Myocyte (in vitro differentiated cells): ENCODE measurements at regions not wholly inside any gene's neighbourhood (a gene's known extent, or its start where the extent isn't known, plus 50 kb on each side); places are given as distances from the start of the nearest gene placed in this dataset.
"Not testable (repeated sequence)": the region's sequence is repeated elsewhere in the genome, so short reads cannot be mapped to it uniquely, and the experiment has no call there.

Experiments used
- DNase-seq: peaks from one replicate; pipeline ENCODE4 v3.0.0-alpha.2; 2012; ENCODE audit warnings: low read depth

DNA sequence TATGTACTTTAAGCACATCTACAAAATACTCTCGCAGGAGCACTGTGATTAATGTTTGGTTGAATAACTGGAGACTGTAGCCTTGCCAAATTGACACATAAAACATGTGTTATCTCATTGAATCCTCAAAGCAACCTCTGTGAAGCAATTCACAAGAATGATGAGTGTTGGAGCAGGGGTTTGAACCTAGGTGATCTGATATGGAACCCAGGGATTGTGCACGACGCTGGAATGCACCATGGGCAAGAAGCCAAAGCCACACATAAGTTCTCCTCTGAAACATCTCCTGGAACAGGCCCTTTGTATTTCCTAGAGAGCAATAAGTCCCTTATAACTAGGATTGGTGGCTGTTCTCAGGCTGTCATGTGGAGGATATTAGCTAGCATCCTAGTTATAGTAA, 124.6 kb upstream of the IVNS1ABP start:
- DNase-seq, result peak; percentile 43

GRCh38 chr1:185440877-185441276, 123.8 kb upstream of the IVNS1ABP start:
- DNase-seq, result no peak

- peak; percentile 28 for DNase-seq
Measured at GRCh38 chr1:185439727-185440415, 122.8 kb upstream of the IVNS1ABP start.

- DNase-seq, result peak; percentile 52
Measured at GRCh38 chr1:185438936-185439335, 121.9 kb upstream of the IVNS1ABP start.

- no peak for DNase-seq
Measured at GRCh38 chr1:185435696-185436379, 118.8 kb upstream of the IVNS1ABP start.

- DNase-seq, result no peak
Measured at GRCh38 chr1:185434721-185435120, 117.7 kb upstream of the IVNS1ABP start.

GRCh38 chr1:185433667-185434066, 116.6 kb upstream of the IVNS1ABP start:
- DNase-seq, result no peak

- DNase-seq, result no peak
Measured at GRCh38 chr1:185432948-185433347, 115.9 kb upstream of the IVNS1ABP start.

DNA sequence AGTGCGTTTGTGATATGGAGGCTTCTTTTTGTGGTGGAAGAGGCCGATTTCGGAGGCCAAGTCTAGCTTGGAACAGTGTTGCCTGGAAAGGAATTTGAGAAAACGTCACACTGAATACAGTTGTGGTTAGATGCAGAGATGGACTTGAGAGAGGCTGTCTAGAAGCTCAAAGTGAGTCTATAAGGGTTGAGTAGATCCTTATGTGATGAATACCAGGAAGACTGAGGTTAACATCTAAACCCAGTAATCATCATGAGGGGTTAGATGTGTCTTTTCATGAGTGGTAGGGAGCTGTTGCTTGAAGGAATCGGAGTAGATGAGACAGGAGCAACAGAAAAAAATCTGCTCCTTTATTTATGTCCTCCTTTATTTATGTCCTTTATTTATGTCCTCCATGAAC, 114.6 kb upstream of the IVNS1ABP start:
- no peak for DNase-seq

- not testable (repeated sequence) for DNase-seq
Measured at GRCh38 chr1:185429668-185430067, 112.6 kb upstream of the IVNS1ABP start.

DNA sequence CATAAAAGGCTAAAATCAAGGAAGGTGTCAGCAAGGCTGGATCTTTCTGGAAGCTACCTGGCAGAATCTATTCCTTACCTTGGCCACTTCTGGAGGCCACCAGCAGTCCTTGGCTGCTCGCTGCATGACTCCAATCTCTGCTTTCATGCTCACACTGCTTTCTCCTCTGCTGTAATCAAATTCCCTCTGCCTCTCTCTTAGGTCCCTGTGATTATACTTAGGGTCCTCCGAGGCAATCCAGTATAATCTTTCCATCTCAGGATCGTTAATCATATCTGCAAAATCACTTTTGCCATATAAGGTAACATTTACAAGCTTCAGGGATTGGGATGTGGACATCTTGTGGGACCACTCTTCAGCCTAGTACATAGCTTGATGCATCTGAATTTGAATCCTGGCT, 110.7 kb upstream of the IVNS1ABP start:
- DNase-seq, result no peak

- DNase-seq, result no peak
Measured at GRCh38 chr1:185427264-185427663, 110.2 kb upstream of the IVNS1ABP start.

DNA sequence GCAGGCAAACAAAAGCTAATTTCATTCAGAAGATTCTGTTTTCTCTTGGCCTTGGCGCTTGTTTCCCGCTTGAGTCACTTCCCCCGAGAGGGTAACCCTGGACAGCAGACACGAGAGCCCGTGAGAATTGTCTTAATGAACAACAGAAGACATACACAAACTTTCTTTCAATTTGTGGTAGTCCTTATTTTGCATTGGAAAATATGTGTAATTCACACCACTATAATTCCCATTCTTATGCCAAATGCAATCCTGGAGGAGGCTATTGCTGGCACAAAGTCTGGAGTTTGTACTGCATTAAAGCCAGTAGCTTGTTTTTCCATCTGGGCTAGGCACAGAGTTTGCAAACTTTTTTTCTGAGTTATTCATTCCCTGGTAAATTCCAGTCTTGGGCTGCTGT, 109.8 kb upstream of the IVNS1ABP start:
- DNase-seq, result peak; percentile 53

DNA sequence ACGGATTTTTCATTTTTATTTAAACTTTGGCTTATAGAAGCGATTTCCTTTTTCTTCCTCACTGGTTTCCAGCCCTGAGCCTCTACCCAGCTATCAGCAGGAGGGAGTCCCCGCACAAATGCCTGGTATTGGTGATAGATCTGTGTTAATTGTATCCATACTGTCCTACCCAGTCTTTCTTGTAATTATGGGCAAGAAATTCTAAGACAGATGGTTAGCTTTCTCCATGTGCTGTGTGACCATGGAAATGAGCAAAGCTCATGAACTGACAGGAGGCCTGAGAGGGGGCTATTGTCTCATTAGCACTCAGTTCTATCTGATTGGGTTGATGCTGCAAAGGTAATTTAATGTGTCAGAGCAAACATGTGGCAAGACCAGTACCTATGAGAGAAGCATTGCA, 108.1 kb upstream of the IVNS1ABP start:
- no peak for DNase-seq

DNA sequence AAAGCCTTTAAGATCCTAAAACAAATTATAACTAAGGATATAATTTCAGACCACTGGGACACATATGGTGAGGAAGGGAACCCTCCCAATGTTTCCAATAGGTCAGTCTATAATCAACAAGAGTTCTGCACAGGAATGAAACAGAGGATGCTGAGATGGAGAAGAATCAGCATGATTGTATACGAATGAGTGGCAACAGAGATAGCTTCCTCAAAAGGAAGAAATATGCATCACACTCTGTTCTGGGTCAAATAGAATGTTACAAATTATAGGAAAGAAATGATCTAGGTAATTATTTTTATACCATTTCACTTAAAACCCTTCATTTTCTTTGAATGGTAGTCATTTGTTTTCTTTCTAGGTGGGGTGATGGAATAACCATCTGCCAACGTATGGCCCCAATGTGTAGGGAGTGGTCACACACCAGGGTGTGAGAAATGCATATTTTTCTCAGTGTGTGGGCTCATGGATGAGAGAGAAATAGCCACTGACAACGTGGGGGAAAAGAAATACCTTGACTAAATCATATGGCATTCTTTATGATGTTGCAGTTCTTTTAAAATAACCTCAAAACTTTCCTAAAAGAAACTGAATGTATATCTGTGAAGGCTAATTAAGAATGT, 104.6 kb upstream of the IVNS1ABP start:
- DNase-seq, result no peak

GRCh38 chr1:185420588-185421081, 103.6 kb upstream of the IVNS1ABP start:
- DNase-seq, result no peak

- no peak for DNase-seq
Measured at GRCh38 chr1:185419718-185420117, 102.7 kb upstream of the IVNS1ABP start.

GRCh38 chr1:185418472-185418871, 101.4 kb upstream of the IVNS1ABP start:
- DNase-seq, result no peak

GRCh38 chr1:185412385-185413087, 95.5 kb upstream of the IVNS1ABP start:
- peak; percentile 46 for DNase-seq

DNA sequence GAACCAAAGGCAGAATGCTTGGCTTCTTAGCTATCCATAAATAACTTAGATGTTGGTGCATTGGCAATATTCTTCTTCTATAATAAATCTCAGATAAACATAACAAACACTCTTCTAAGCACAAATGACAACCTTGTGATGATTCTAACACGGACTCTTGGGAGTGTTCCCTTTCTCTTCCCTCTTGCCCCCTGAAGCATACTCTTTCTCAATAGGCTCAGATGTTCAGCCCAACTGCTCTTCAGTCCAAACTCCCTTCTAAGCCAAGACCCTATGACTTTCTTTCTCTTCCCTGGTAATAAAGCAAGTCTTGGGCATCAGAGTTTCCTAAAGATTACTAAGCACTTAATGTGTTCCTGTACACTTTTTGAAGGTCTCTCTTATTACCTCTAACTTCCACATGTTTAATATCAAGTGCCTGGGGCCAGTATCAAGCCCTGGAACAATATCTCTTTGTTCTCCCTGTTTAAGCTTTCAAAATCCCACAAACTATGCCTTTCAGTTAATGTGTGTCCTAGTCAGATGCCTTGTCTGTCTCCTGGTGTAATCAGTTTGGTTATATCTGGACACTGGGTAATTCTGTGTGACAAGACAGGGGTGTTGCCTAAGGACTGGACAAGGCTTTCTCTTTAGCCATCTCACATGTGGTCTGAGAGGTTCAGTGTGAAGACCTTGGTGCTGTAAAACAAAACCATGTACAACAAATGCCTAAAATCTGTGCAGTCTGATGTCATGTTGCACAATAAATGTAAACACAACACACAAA, 92.9 kb upstream of the IVNS1ABP start:
- DNase-seq, result peak; percentile 54

- no peak for DNase-seq
Measured at GRCh38 chr1:185409345-185409744, 92.3 kb upstream of the IVNS1ABP start.
